Astrocyte (in vitro differentiated cells and primary cell): ENCODE measurements at regions not wholly inside any gene's neighbourhood (a gene's known extent, or its start where the extent isn't known, plus 50 kb on each side); places are given as distances from the start of the nearest gene placed in this dataset.

Source experiments
- DNase-seq: peaks from one replicate; pipeline ENCODE4 v3.0.0-alpha.2; 2010; ENCODE audit warnings: low read depth
- FAIRE-seq: peaks from 2 replicates; lab custom pipeline; 2011; peaks lifted over from hg19 to GRCh38; lab: Jason Lieb, UNC
- H2AFZ ChIP-seq: 2 replicates; pipeline ENCODE4 v1.6.0; 2012; ENCODE audit warnings: low read depth, low read length, inconsistent platforms
- H3K27ac ChIP-seq: 2 replicates; pipeline ENCODE4 v1.5.1; 2011; ENCODE audit warnings: low read depth, low read length, inconsistent platforms
- H3K27me3 ChIP-seq: 2 replicates; pipeline ENCODE4 v1.6.0; 2011; ENCODE audit warnings: low read length, inconsistent platforms; ENCODE audit not compliant: insufficient read depth
- H3K36me3 ChIP-seq: 2 replicates; pipeline ENCODE4 v1.5.1; 2011; ENCODE audit warnings: low read length, inconsistent platforms; ENCODE audit not compliant: insufficient read depth
- H3K4me1 ChIP-seq: 2 replicates; pipeline ENCODE4 v1.5.1; 2011; ENCODE audit warnings: low read length, inconsistent platforms; ENCODE audit not compliant: insufficient read depth
- H3K4me2 ChIP-seq: 2 replicates; pipeline ENCODE4 v1.6.0; 2012; ENCODE audit warnings: low read length, inconsistent platforms
- H3K4me3 ChIP-seq: 2 replicates; pipeline ENCODE4 v1.5.1; 2011; ENCODE audit warnings: low read depth, mild to moderate bottlenecking, low read length, inconsistent platforms; ENCODE audit not compliant: insufficient read depth
- H3K79me2 ChIP-seq: 2 replicates; pipeline ENCODE4 v1.6.0; 2012; ENCODE audit warnings: mild to moderate bottlenecking, low read length, inconsistent platforms; ENCODE audit not compliant: insufficient read depth
- H3K9ac ChIP-seq: 2 replicates; pipeline ENCODE4 v1.6.0; 2012; ENCODE audit warnings: mild to moderate bottlenecking, low read length, inconsistent platforms
- H3K9me3 ChIP-seq: 2 replicates; pipeline ENCODE4 v1.5.1; 2012; ENCODE audit warnings: low read depth, mild to moderate bottlenecking, low read length, inconsistent platforms; ENCODE audit not compliant: insufficient read depth
- H4K20me1 ChIP-seq: 2 replicates; pipeline ENCODE4 v1.6.0; 2012; ENCODE audit warnings: low read length, inconsistent platforms; ENCODE audit not compliant: insufficient read depth
- H3K27ac Mint-ChIP-seq: one replicate; pipeline ENCODE4 v1.8.0; 2021; ENCODE audit warnings: mild to moderate bottlenecking, mixed read lengths; ENCODE audit not compliant: unreplicated experiment
- H3K27me3 Mint-ChIP-seq: one replicate; pipeline ENCODE4 v1.8.0; 2021; ENCODE audit warnings: low read depth, mixed read lengths; ENCODE audit not compliant: unreplicated experiment
- H3K36me3 Mint-ChIP-seq: one replicate; pipeline ENCODE4 v1.8.0; 2021; ENCODE audit warnings: low read depth, mixed read lengths; ENCODE audit not compliant: unreplicated experiment
- H3K4me1 Mint-ChIP-seq: one replicate; pipeline ENCODE4 v1.8.0; 2021; ENCODE audit warnings: low read depth, mixed read lengths; ENCODE audit not compliant: unreplicated experiment
- H3K4me3 Mint-ChIP-seq: one replicate; pipeline ENCODE4 v1.8.0; 2021; ENCODE audit warnings: mild to moderate bottlenecking, moderate library complexity, mixed read lengths; ENCODE audit not compliant: unreplicated experiment
- H3K9me3 Mint-ChIP-seq: one replicate; pipeline ENCODE4 v1.8.0; 2021; ENCODE audit warnings: mild to moderate bottlenecking, mixed read lengths; ENCODE audit not compliant: unreplicated experiment
- EZH2 ChIP-seq: IDR thresholded peaks from 2 replicates; pipeline ENCODE4 v1.6.1; 2012; ENCODE audit warnings: mild to moderate bottlenecking, low read length, inconsistent platforms; ENCODE audit not compliant: insufficient read depth
- TF ChIP-seq, protein P1 (sequence below): IDR thresholded peaks from 2 replicates; pipeline ENCODE4 v1.5.1; 2011; ENCODE audit warnings: low read depth, mild to moderate bottlenecking, inconsistent platforms, low read length, moderate library complexity; ENCODE audit not compliant: insufficient read depth

DNA sequence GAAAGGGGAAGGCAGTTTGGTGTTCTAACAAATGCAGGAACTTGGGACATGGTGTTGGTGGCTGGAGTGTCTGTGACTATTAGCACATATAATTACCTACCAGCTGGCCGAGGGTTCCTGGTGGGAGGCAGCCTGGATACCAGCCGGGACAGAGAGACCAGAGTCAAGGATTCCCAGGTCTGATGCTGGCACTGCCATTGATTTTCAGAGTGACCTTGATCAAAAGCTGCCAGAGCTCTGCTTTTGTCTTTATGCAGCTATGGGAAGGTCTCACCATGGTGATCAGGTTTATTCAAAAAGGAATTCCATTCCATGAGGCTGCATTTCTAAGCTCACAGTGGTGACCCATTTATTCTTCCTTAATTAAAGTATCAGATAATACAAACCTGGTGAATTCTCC is 101.0 kb upstream of the PWP1 start:
- no peaks in the 10 kb centered on the region for H3K4me1 Mint-ChIP-seq
- no peaks in the 10 kb centered on the region for H3K9me3 ChIP-seq
- H3K36me3 ChIP-seq = no peaks in the 10 kb centered on the region
- H4K20me1 ChIP-seq = no peaks in the 10 kb centered on the region
- no peaks in the 10 kb centered on the region for H3K79me2 ChIP-seq
- no peak overlapping the region for H3K4me3 Mint-ChIP-seq
- peaks cover 6% of the 10 kb centered on the region for H3K9me3 Mint-ChIP-seq
- no peak overlapping the region for H3K27ac Mint-ChIP-seq
- H3K36me3 Mint-ChIP-seq = no peaks in the 10 kb centered on the region
- H3K27me3 Mint-ChIP-seq = peaks cover 32% of the 10 kb centered on the region
- TF ChIP-seq EZH2 = no peak
- TF ChIP-seq, protein P1, sequence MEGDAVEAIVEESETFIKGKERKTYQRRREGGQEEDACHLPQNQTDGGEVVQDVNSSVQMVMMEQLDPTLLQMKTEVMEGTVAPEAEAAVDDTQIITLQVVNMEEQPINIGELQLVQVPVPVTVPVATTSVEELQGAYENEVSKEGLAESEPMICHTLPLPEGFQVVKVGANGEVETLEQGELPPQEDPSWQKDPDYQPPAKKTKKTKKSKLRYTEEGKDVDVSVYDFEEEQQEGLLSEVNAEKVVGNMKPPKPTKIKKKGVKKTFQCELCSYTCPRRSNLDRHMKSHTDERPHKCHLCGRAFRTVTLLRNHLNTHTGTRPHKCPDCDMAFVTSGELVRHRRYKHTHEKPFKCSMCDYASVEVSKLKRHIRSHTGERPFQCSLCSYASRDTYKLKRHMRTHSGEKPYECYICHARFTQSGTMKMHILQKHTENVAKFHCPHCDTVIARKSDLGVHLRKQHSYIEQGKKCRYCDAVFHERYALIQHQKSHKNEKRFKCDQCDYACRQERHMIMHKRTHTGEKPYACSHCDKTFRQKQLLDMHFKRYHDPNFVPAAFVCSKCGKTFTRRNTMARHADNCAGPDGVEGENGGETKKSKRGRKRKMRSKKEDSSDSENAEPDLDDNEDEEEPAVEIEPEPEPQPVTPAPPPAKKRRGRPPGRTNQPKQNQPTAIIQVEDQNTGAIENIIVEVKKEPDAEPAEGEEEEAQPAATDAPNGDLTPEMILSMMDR = no peak
- no peak overlapping the region for H2AFZ ChIP-seq
- no peak overlapping the region for H3K4me3 ChIP-seq
- no peak overlapping the region for H3K4me2 ChIP-seq
- H3K27ac ChIP-seq = no peak overlapping the region
- no peak overlapping the region for H3K9ac ChIP-seq
- DNase-seq = no peak
- no peaks in the 10 kb centered on the region for H3K27me3 ChIP-seq
- no peak for FAIRE-seq
- H3K4me1 ChIP-seq = peaks cover 10% of the 10 kb centered on the region

DNA sequence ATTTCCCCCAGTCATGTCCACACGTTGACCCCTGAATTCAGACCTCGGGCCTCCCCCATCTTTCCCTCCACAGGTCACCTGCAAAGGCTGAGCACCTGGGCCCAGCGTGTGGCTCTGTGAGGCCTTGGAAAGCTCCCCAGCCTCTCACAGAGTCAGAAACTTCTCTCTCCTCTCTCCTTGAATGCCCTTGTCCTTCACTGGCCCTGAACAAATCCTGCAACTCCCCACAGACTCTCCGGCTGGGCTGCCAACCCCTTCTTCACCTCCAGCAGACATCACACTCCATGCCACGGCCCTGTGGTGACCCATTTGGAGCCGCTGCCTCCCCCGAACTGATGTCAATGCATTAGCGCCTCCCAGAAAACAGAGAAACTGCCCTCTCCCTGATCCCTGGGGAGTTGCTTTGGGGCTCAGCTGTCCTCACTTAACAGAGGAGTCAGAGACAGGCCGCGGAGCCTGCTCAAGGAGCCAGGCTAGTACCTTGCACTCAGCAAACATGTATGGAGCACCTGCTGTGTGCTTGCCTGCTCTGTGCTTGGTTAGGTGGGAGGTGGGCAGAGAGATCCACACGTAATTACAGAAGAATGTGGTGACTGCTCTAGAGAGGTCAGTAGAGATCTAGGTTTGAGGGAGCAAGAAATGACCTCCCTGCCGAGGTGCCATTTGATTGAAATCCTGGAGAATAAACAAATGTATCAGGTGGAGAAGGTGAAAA is 99.2 kb upstream of the PWP1 start:
- no peak overlapping the region for H2AFZ ChIP-seq
- H3K36me3 ChIP-seq = no peaks in the 10 kb centered on the region
- no peaks in the 10 kb centered on the region for H3K79me2 ChIP-seq
- Mint-ChIP-seq H3K27me3 (peaks cover 18% of the 10 kb centered on the region), H3K36me3 (no peaks in the 10 kb centered on the region), H3K27ac (no peak overlapping the region), H3K9me3 (peaks cover 9% of the 10 kb centered on the region), H3K4me1 (no peaks in the 10 kb centered on the region), H3K4me3 (no peak overlapping the region)
- H3K27me3 ChIP-seq = no peaks in the 10 kb centered on the region
- DNase-seq (no peak), FAIRE-seq (no peak)
- no peaks in the 10 kb centered on the region for H4K20me1 ChIP-seq
- no peak overlapping the region for H3K4me3 ChIP-seq
- TF ChIP-seq EZH2 = no peak
- TF ChIP-seq, protein P1 = no peak
- no peak overlapping the region for H3K27ac ChIP-seq
- H3K9ac ChIP-seq = no peak overlapping the region
- H3K9me3 ChIP-seq = no peaks in the 10 kb centered on the region
- peaks cover 4% of the 10 kb centered on the region for H3K4me1 ChIP-seq
- no peak overlapping the region for H3K4me2 ChIP-seq

DNA sequence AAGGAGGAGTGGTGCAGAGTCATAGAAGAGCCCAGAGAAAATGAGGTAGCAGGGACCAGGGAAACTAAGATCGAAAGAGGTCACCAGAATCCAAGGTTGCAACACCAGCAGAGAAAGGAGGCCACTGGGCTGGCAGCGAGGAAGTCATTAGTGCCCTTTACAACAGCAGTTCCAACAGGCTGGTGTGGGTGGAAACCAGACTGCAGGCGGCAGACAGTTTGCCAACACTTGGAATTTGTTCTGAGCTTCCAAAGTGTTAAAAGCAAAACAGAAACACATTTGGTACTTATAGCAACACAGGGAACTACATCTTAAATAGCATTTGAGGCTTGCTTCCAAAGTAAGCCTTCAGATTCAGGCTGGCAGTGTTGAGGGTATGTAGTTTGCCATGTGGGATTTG is 95.2 kb upstream of the PWP1 start:
- DNase-seq (no peak), FAIRE-seq (no peak)
- Histone ChIP-seq H3K27ac (no peak overlapping the region), H3K27me3 (no peaks in the 10 kb centered on the region), H3K79me2 (no peaks in the 10 kb centered on the region), H3K4me2 (no peak overlapping the region), H3K9ac (no peak overlapping the region), H3K9me3 (no peaks in the 10 kb centered on the region), H3K4me3 (no peak overlapping the region), H2AFZ (no peak overlapping the region), H3K36me3 (no peaks in the 10 kb centered on the region), H3K4me1 (peaks cover 7% of the 10 kb centered on the region), H4K20me1 (no peaks in the 10 kb centered on the region)
- Mint-ChIP-seq H3K4me1 (peaks cover 7% of the 10 kb centered on the region), H3K27me3 (no peaks in the 10 kb centered on the region), H3K9me3 (peaks cover 9% of the 10 kb centered on the region), H3K27ac (no peak overlapping the region), H3K36me3 (no peaks in the 10 kb centered on the region), H3K4me3 (no peak overlapping the region)
- TF ChIP-seq, protein P1 = no peak
- no peak for TF ChIP-seq EZH2
